Upper lobe of left lung (tissue), 4 donors: ENCODE measurements at regions not wholly inside any gene's neighbourhood (a gene's known extent, or its start where the extent isn't known, plus 50 kb on each side); places are given as distances from the start of the nearest gene placed in this dataset.

ENCODE experiments used
- CTCF ChIP-seq, 6 experiments: fragments of 450-650 bp in 4 of 6; fragments of 200-600 bp in 2 of 6; sonication (generic) in 2 of 6; IDR thresholded peaks; one replicate each; pipeline ENCODE4 v1.5.1; 2016 to 2019; ENCODE audit warnings: antibody characterized with exemption in 6 of 6
- EP300 ChIP-seq, 4 donors: sonication (generic); formaldehyde crosslinking; IDR thresholded peaks; one replicate each; pipeline ENCODE4 v1.5.1; 2017; ENCODE audit warnings: antibody characterized with exemption in 4 of 4, control low read depth in 2 of 4

DNA sequence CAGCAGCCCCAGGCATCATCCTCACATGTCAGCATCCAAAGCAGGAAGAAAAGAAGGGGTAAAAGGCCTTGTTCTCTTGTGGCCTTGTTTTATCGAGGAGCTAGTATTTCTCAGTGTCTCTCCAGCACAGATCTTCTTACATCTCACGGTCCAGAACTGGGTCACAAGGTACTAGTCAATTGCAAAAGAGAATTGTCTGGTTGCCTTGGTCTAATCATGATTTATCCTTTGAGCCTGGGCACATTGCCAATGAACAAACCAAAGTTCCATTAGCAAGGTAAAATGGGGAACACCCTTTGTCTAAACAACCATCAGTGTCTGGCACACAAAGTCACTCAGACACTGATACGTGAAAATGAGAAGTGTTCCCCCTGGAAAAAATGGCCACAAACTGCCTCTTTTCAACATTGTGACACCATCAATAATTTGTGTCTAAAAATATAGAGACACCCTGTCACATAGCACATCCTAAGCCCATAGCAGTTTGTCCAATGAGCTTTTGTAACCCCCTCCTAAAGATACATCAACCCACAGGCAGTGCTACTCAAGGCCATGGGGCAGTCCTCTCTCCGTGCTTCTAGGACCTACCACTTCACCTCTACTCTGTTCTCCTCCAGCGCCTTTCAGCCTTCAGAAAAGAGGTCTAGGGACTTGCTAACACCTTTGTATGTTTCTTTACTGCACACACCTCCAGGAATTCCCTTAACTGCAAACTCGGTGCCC lies 534.4 kb downstream of the MID1IP1 start:
- TF ChIP-seq EP300 (IDR thresholded peaks at IDR 0.05) (no peak), CTCF (IDR thresholded peaks at IDR 0.05) (no peak)
